ENCODE measurements at regions not wholly inside any gene's neighbourhood (a gene's known extent, or its start where the extent isn't known, plus 50 kb on each side); places are given as distances from the start of the nearest gene placed in this dataset.

GRCh38 chr7:113247198-113247597 lies 128.8 kb upstream of the SMIM30 start:
- Mint-ChIP-seq H3K27ac (no peak overlapping the region), H3K9me3 (ENCODE audit: low read depth) (no peaks in the 10 kb centered on the region), H3K4me1 (ENCODE audit: low read depth) (no peaks in the 10 kb centered on the region), H3K36me3 (ENCODE audit: insufficient read depth) (no peaks in the 10 kb centered on the region), H3K4me3 (ENCODE audit: low read depth) (no peak overlapping the region), H3K27me3 (no peaks in the 10 kb centered on the region)
- TF ChIP-seq, protein P1, sequence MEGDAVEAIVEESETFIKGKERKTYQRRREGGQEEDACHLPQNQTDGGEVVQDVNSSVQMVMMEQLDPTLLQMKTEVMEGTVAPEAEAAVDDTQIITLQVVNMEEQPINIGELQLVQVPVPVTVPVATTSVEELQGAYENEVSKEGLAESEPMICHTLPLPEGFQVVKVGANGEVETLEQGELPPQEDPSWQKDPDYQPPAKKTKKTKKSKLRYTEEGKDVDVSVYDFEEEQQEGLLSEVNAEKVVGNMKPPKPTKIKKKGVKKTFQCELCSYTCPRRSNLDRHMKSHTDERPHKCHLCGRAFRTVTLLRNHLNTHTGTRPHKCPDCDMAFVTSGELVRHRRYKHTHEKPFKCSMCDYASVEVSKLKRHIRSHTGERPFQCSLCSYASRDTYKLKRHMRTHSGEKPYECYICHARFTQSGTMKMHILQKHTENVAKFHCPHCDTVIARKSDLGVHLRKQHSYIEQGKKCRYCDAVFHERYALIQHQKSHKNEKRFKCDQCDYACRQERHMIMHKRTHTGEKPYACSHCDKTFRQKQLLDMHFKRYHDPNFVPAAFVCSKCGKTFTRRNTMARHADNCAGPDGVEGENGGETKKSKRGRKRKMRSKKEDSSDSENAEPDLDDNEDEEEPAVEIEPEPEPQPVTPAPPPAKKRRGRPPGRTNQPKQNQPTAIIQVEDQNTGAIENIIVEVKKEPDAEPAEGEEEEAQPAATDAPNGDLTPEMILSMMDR (IDR thresholded peaks at IDR 0.05; ENCODE audit: unreplicated experiment), result no peak
- no peak for DNase-seq (ENCODE audit: low spot score, unreplicated experiment)

DNA sequence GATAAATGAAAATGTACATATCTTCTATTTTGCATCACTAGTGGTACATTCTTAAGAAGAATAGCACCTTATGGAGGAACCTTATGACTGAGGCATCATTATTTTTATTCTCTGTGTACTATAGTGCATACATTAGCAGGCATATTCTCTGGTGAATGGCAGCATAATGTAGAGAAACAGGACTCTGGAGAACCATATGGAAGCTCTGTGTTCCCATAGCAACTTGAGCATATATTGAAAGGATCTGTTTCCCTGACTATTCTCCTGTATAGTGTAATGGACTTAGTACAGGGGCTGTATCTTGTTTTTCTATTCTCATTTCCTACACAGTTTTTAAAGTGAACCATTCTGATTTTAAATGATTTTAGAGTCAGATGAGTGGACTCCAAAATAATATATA lies 128.4 kb upstream of the SMIM30 start:
- TF ChIP-seq, protein P1 (IDR thresholded peaks at IDR 0.05; ENCODE audit: unreplicated experiment), result no peak
- no peak overlapping the region for H3K4me3 Mint-ChIP-seq (ENCODE audit: low read depth)
- no peaks in the 10 kb centered on the region for H3K9me3 Mint-ChIP-seq (ENCODE audit: low read depth)
- H3K36me3 Mint-ChIP-seq (ENCODE audit: insufficient read depth), result no peaks in the 10 kb centered on the region
- no peaks in the 10 kb centered on the region for H3K4me1 Mint-ChIP-seq (ENCODE audit: low read depth)
- no peak for DNase-seq (ENCODE audit: low spot score, unreplicated experiment)
- H3K27me3 Mint-ChIP-seq, result no peaks in the 10 kb centered on the region
- H3K27ac Mint-ChIP-seq, result no peak overlapping the region

GRCh38 chr7:113232885-113233284 lies 114.5 kb upstream of the SMIM30 start:
- no peak overlapping the region for H3K4me3 Mint-ChIP-seq (ENCODE audit: low read depth)
- H3K36me3 Mint-ChIP-seq (ENCODE audit: insufficient read depth), result no peaks in the 10 kb centered on the region
- H3K27me3 Mint-ChIP-seq, result no peaks in the 10 kb centered on the region
- DNase-seq (ENCODE audit: low spot score, unreplicated experiment), result no peak
- no peak overlapping the region for H3K27ac Mint-ChIP-seq
- TF ChIP-seq, protein P1 (IDR thresholded peaks at IDR 0.05; ENCODE audit: unreplicated experiment), result no peak
- no peaks in the 10 kb centered on the region for H3K4me1 Mint-ChIP-seq (ENCODE audit: low read depth)
- H3K9me3 Mint-ChIP-seq (ENCODE audit: low read depth), result peaks cover 3% of the 10 kb centered on the region

- Mint-ChIP-seq H3K4me3 (ENCODE audit: low read depth) (no peak overlapping the region), H3K9me3 (ENCODE audit: low read depth) (no peaks in the 10 kb centered on the region), H3K4me1 (ENCODE audit: low read depth) (no peaks in the 10 kb centered on the region), H3K36me3 (ENCODE audit: insufficient read depth) (no peaks in the 10 kb centered on the region), H3K27me3 (no peaks in the 10 kb centered on the region), H3K27ac (no peak overlapping the region)
- TF ChIP-seq, protein P1 (IDR thresholded peaks at IDR 0.05; ENCODE audit: unreplicated experiment), result no peak
- DNase-seq (ENCODE audit: low spot score, unreplicated experiment), result no peak
These were observed 112.3 kb upstream of the SMIM30 start for GRCh38 chr7:113230691-113231090.

DNA sequence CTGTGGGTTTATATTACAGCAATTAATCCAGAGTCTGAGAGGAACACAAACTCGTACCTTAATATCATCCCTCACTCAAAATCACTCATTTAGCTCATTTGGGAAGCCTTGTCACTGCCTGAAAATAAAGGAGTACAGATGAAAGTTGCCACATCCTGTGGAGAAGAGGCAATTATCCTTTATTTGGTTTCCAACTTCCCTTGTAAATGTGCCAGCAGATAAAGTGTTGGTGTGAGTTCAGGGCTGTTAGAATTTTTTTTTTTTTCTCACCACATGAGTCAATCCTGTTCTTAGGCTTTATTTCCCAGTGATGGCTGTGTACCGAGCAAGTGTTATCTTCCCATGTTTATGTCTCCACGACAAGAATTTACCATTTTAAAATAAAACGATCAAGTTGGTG lies 99.0 kb upstream of the SMIM30 start:
- no peaks in the 10 kb centered on the region for H3K27me3 Mint-ChIP-seq
- no peak overlapping the region for H3K4me3 Mint-ChIP-seq (ENCODE audit: low read depth)
- TF ChIP-seq, protein P1 (IDR thresholded peaks at IDR 0.05; ENCODE audit: unreplicated experiment), result no peak
- H3K36me3 Mint-ChIP-seq (ENCODE audit: insufficient read depth), result no peaks in the 10 kb centered on the region
- no peak for DNase-seq (ENCODE audit: low spot score, unreplicated experiment)
- H3K4me1 Mint-ChIP-seq (ENCODE audit: low read depth), result peaks cover 12% of the 10 kb centered on the region
- no peaks in the 10 kb centered on the region for H3K9me3 Mint-ChIP-seq (ENCODE audit: low read depth)
- no peak overlapping the region for H3K27ac Mint-ChIP-seq
